HG02759 (cell line): ENCODE measurements at regions not wholly inside any gene's neighbourhood (a gene's known extent, or its start where the extent isn't known, plus 50 kb on each side); places are given as distances from the start of the nearest gene placed in this dataset.
A peak's percentile ranks its signal among the peaks of the same experiment; 100 is the strongest.

Experiments
- ATAC-seq: cut with Tn5 transposase; IDR thresholded peaks from one replicate; pipeline ENCODE4 v1.9.1; 2021; ENCODE audit warnings: mild to moderate bottlenecking, moderate library complexity; ENCODE audit not compliant: unreplicated experiment

GRCh38 chr1:224846119-224846907 lies 83.2 kb upstream of the DNAH14 start:
- ATAC-seq = no peak

GRCh38 chr1:224850446-224850845 lies 79.0 kb upstream of the DNAH14 start:
- ATAC-seq = no peak

GRCh38 chr1:224851210-224851847 lies 78.1 kb upstream of the DNAH14 start:
- peak; percentile 76 for ATAC-seq

GRCh38 chr1:224851848-224852261 lies 77.6 kb upstream of the DNAH14 start:
- ATAC-seq = peak; percentile 29

GRCh38 chr1:224852901-224853568 lies 76.4 kb upstream of the DNAH14 start:
- no peak for ATAC-seq

GRCh38 chr1:224856973-224857372 lies 72.5 kb upstream of the DNAH14 start:
- no peak for ATAC-seq

- no peak for ATAC-seq
Observed at GRCh38 chr1:224859651-224860050, 69.8 kb upstream of the DNAH14 start.

- no peak for ATAC-seq
Observed at GRCh38 chr1:224860488-224861338, 68.8 kb upstream of the DNAH14 start.

- ATAC-seq = no peak
Observed at GRCh38 chr1:224861339-224861716, 68.1 kb upstream of the DNAH14 start.

GRCh38 chr1:224863486-224863885 lies 66.0 kb upstream of the DNAH14 start:
- ATAC-seq = no peak

- no peak for ATAC-seq
Observed at GRCh38 chr1:224864006-224864405, 65.5 kb upstream of the DNAH14 start.

GRCh38 chr1:224865510-224865909 lies 64.0 kb upstream of the DNAH14 start:
- ATAC-seq = no peak

- no peak for ATAC-seq
Observed at GRCh38 chr1:224866940-224867339, 62.5 kb upstream of the DNAH14 start.

- ATAC-seq = no peak
Observed at GRCh38 chr1:224867715-224868114, 61.8 kb upstream of the DNAH14 start.

- ATAC-seq = no peak
Observed at GRCh38 chr1:224872832-224873433, 56.5 kb upstream of the DNAH14 start.

- ATAC-seq = no peak
Observed at GRCh38 chr1:224873434-224874369, 55.8 kb upstream of the DNAH14 start.

GRCh38 chr1:224874775-224875174 lies 54.7 kb upstream of the DNAH14 start:
- ATAC-seq = no peak

GRCh38 chr1:224879162-224879803 lies 50.2 kb upstream of the DNAH14 start:
- no peak for ATAC-seq
